IMR-90 (cell line): ENCODE measurements at regions not wholly inside any gene's neighbourhood (a gene's known extent, or its start where the extent isn't known, plus 50 kb on each side); places are given as distances from the start of the nearest gene placed in this dataset.

ENCODE experiments used
- ATAC-seq: fragments of 200-7000 bp; cut with Tn5 transposase; 2 replicates; pipeline ENCODE4 v1.9.1; 2020; ENCODE audit warnings: low read depth, mild to moderate bottlenecking, moderate library complexity
- BruUV-seq: library from RNA; stranded (reverse); fragments of 400-500 nt; replicated peaks from 2 replicates; lab custom pipeline; 2021; lab: Mats Ljungman, UMichigan
- CTCF ChIA-PET: fragments of 300-600 bp; formaldehyde crosslinking; extraction: SDS; loops from one replicate; lab custom pipeline; 2021; ENCODE audit warnings: antibody characterized with exemption; lab: Yijun Ruan, JAX
- POLR2A ChIA-PET: fragments of 300-600 bp; sonication (Branson Sonifier 250); formaldehyde crosslinking; loops from one replicate; lab custom pipeline; 2022; ENCODE audit warnings: antibody characterized with exemption; ENCODE audit not compliant: unreplicated experiment; lab: Charles Lee
- DNase-seq: peaks from one replicate; pipeline ENCODE4 v3.0.0; 2013
- H2AFZ ChIP-seq: replicated peaks from 2 replicates; pipeline ENCODE3; 2013; ENCODE audit warnings: low read length, mild to moderate bottlenecking; ENCODE audit not compliant: poor library complexity
- H2AK5ac ChIP-seq: 2 replicates; pipeline ENCODE4 v1.6.1; 2013; ENCODE audit warnings: low read depth, low read length, inconsistent platforms
- H2AK9ac ChIP-seq: replicated peaks from 2 replicates; pipeline ENCODE3; 2013; ENCODE audit warnings: mild to moderate bottlenecking, low read depth, low read length, moderate library complexity; ENCODE audit not compliant: poor library complexity
- H2BK120ac ChIP-seq: 2 replicates; pipeline ENCODE4 v1.6.1; 2013; ENCODE audit warnings: low read depth, low read length, inconsistent platforms
- H2BK15ac ChIP-seq: 3 replicates; pipeline ENCODE4 v1.6.1; 2013; ENCODE audit warnings: low read depth, low read length, inconsistent platforms
- H2BK20ac ChIP-seq: 2 replicates; pipeline ENCODE4 v1.6.1; 2013; ENCODE audit warnings: low read depth, mild to moderate bottlenecking, inconsistent platforms, low read length, moderate library complexity
- H2BK5ac ChIP-seq: 2 replicates; pipeline ENCODE4 v1.6.1; 2013; ENCODE audit warnings: mild to moderate bottlenecking, low read depth, low read length, inconsistent platforms; ENCODE audit not compliant: poor library complexity, severe bottlenecking
- H3K14ac ChIP-seq: replicated peaks from 2 replicates; pipeline ENCODE4 v1.6.1; 2013; ENCODE audit warnings: low read depth, low read length, inconsistent platforms
- H3K18ac ChIP-seq: 2 replicates; pipeline ENCODE4 v1.6.1; 2013; ENCODE audit warnings: low read depth, low read length, control low read depth
- H3K23ac ChIP-seq: 2 replicates; pipeline ENCODE4 v1.6.1; 2013; ENCODE audit warnings: low read depth, low read length, inconsistent platforms
- H3K27ac ChIP-seq: 2 replicates; pipeline ENCODE4 v1.5.1; 2013; ENCODE audit warnings: mild to moderate bottlenecking, control low read depth, low read length; ENCODE audit not compliant: insufficient read depth
- H3K27me3 ChIP-seq: 2 replicates; pipeline ENCODE4 v1.6.1; 2013; ENCODE audit warnings: low read length; ENCODE audit not compliant: control insufficient read depth, insufficient read depth
- H3K36me3 ChIP-seq: 2 replicates; pipeline ENCODE4 v1.6.1; 2013; ENCODE audit warnings: low read length, mixed read lengths; ENCODE audit not compliant: control insufficient read depth, insufficient read depth
- H3K4ac ChIP-seq: 2 replicates; pipeline ENCODE4 v1.6.1; 2013; ENCODE audit warnings: low read depth, low read length, inconsistent platforms
- H3K4me1 ChIP-seq: 2 replicates; pipeline ENCODE4 v1.6.1; 2013; ENCODE audit warnings: low read length, mixed read lengths; ENCODE audit not compliant: control insufficient read depth, insufficient read depth
- H3K4me2 ChIP-seq: 2 replicates; pipeline ENCODE4 v1.6.1; 2013; ENCODE audit warnings: low read depth, mild to moderate bottlenecking, control low read depth, low read length, moderate library complexity
- H3K4me3 ChIP-seq: 2 replicates; pipeline ENCODE4 v1.5.1; 2013; ENCODE audit warnings: low read depth, mild to moderate bottlenecking, control low read depth, low read length, moderate library complexity; ENCODE audit not compliant: insufficient read depth
- H3K56ac ChIP-seq: 2 replicates; pipeline ENCODE4 v1.6.1; 2013; ENCODE audit warnings: low read length, inconsistent platforms; ENCODE audit not compliant: insufficient read depth; ENCODE audit errors: extremely low read depth
- H3K79me1 ChIP-seq, 2 experiments: 2 replicates each; pipeline ENCODE4 v1.6.1; 2013; ENCODE audit warnings: low read length in 2 of 2, inconsistent platforms in 1 of 2, low read depth in 1 of 2
- H3K9ac ChIP-seq: 2 replicates; pipeline ENCODE4 v1.6.1; 2013; ENCODE audit warnings: low read depth, low read length, control low read depth
- H3K9me1 ChIP-seq: 2 replicates; pipeline ENCODE4 v1.6.1; 2013; ENCODE audit warnings: low read length, inconsistent platforms; ENCODE audit not compliant: insufficient read depth
- H3K9me3 ChIP-seq: 2 replicates; pipeline ENCODE4 v1.6.1; 2013; ENCODE audit warnings: low read length; ENCODE audit not compliant: control insufficient read depth, insufficient read depth
- H4K20me1 ChIP-seq: 2 replicates; pipeline ENCODE4 v1.6.1; 2013; ENCODE audit warnings: low read length, inconsistent platforms; ENCODE audit not compliant: insufficient read depth
- H4K5ac ChIP-seq: 2 replicates; pipeline ENCODE4 v1.6.1; 2013; ENCODE audit warnings: mild to moderate bottlenecking, low read depth, low read length, control low read depth
- H4K8ac ChIP-seq, 2 experiments: 2 replicates each; pipeline ENCODE4 v1.6.1; 2013; ENCODE audit warnings: low read depth in 2 of 2, low read length in 2 of 2, control low read depth in 1 of 2, inconsistent platforms in 1 of 2
- H4K91ac ChIP-seq: 2 replicates; pipeline ENCODE4 v1.6.1; 2013; ENCODE audit warnings: low read depth, low read length, inconsistent platforms; ENCODE audit not compliant: insufficient read depth
- POLR2A ChIP-seq: IDR thresholded peaks from 2 replicates; pipeline ENCODE4 v1.6.1; 2012; ENCODE audit warnings: mild to moderate bottlenecking, low read depth, low read length
- WGBS, 2 experiments: methylation state at CpG; one replicate each; pipeline versions ENCODE4 v1.1.5 to v1.1.7; 2013; ENCODE audit warnings: missing lambda C conversion rate in 2 of 2; ENCODE audit not compliant: insufficient read length in 1 of 2; ENCODE audit errors: extremely low coverage in 2 of 2; 5-methylcytosine and 5-hydroxymethylcytosine counted together
- dilution Hi-C: fragments of 300-500 bp; cut with HindIII; formaldehyde crosslinking; loops from one replicate; pipeline ENCODE4 v1.14.3; 2018; ENCODE audit warnings: low sequenced_read_pairs; ENCODE audit not compliant: unreplicated experiment
- in situ Hi-C: fragments of 300-500 bp; cut with MboI; formaldehyde crosslinking; loops from 3 replicates; pipeline ENCODE4 v1.14.3; 2019; ENCODE audit warnings: low sequenced_read_pairs, inconsistent platforms, mixed read lengths
- intact Hi-C: fragments of 100-400 bp; cut with micrococcal nuclease; formaldehyde crosslinking; loops from 2 replicates; pipeline ENCODE4 v1.10.0; 2022

GRCh38 chr13:106981051-106981450, 413.1 kb upstream of the ARGLU1 start:
- TF ChIP-seq POLR2A = no peak
- H3K27ac ChIP-seq = no peak overlapping the region
- H3K9me1 ChIP-seq = no peaks in the 10 kb centered on the region
- no peaks in the 10 kb centered on the region for H3K79me1 ChIP-seq
- peaks cover 2% of the 10 kb centered on the region; the same call in 1 of the 2 replicates for H3K27me3 ChIP-seq
- intact Hi-C loops = no loop called here
- no peak overlapping the region for H3K23ac ChIP-seq
- ChIA-PET POLR2A (no interaction called here), CTCF (no interaction called here)
- no peak overlapping the region for H2BK15ac ChIP-seq
- H3K56ac ChIP-seq = no peak overlapping the region
- H3K9me3 ChIP-seq = no peaks in the 10 kb centered on the region
- dilution Hi-C loops = no loop called here
- no peak overlapping the region for H2AFZ ChIP-seq
- no peak overlapping the region for H2BK5ac ChIP-seq
- in situ Hi-C loops = no loop called here
- H3K4me2 ChIP-seq = no peak overlapping the region
- H4K5ac ChIP-seq = no peak overlapping the region
- H3K18ac ChIP-seq = no peak overlapping the region
- ATAC-seq (no peak), DNase-seq (no peak)
- H3K4me1 ChIP-seq = no peaks in the 10 kb centered on the region
- no peak overlapping the region for H2BK120ac ChIP-seq
- H3K9ac ChIP-seq = no peak overlapping the region
- H3K14ac ChIP-seq = no peak overlapping the region
- no peak overlapping the region for H2AK9ac ChIP-seq
- H3K36me3 ChIP-seq = no peaks in the 10 kb centered on the region
- H2AK5ac ChIP-seq = no peak overlapping the region
- WGBS, 2 experiments = no CpG with 5 or more reads among the region's 2 CpGs
- no peak overlapping the region for H4K91ac ChIP-seq
- H4K8ac ChIP-seq = no peak overlapping the region
- H3K4ac ChIP-seq = no peak overlapping the region
- BruUV-seq = no TSS peak
- no peak overlapping the region for H3K4me3 ChIP-seq
- no peaks in the 10 kb centered on the region for H4K20me1 ChIP-seq
- H2BK20ac ChIP-seq = no peak overlapping the region
